LNCaP clone FGC (cell line): ENCODE measurements at regions not wholly inside any gene's neighbourhood (a gene's known extent, or its start where the extent isn't known, plus 50 kb on each side); places are given as distances from the start of the nearest gene placed in this dataset.

Experiments used
- DNase-seq: peaks from one replicate; pipeline ENCODE4 v3.0.0-alpha.2; 2011; ENCODE audit warnings: low read depth
- H3K4me3 ChIP-seq: 2 replicates; pipeline ENCODE4 v1.5.1; 2011; ENCODE audit warnings: mild to moderate bottlenecking, low read depth, low read length, control low read depth
- CTCF ChIP-seq: IDR thresholded peaks from 2 replicates; pipeline ENCODE4 v1.5.1; 2012; ENCODE audit warnings: mild to moderate bottlenecking; ENCODE audit not compliant: control insufficient read depth, insufficient read depth; ENCODE audit errors: extremely low read depth

- H3K4me3 ChIP-seq, result no peak overlapping the region
- TF ChIP-seq CTCF, result no peak
- no peak for DNase-seq
Measured at GRCh38 chr2:134201533-134201932, 52.3 kb upstream of the MGAT5 start.

GRCh38 chr2:134202371-134202770 is 51.5 kb upstream of the MGAT5 start:
- H3K4me3 ChIP-seq, result no peak overlapping the region
- no peak for DNase-seq
- TF ChIP-seq CTCF, result no peak

- TF ChIP-seq CTCF, result no peak
- H3K4me3 ChIP-seq, result no peak overlapping the region
- DNase-seq, result no peak
Measured at GRCh38 chr2:134203175-134203574, 50.7 kb upstream of the MGAT5 start.
